Fibroblast of skin of left biceps (primary cell): ENCODE measurements at regions not wholly inside any gene's neighbourhood (a gene's known extent, or its start where the extent isn't known, plus 50 kb on each side); places are given as distances from the start of the nearest gene placed in this dataset.
"Not testable (repeated sequence)": the region's sequence is repeated elsewhere in the genome, so short reads cannot be mapped to it uniquely, and the experiment has no call there.

Source experiments
- DNase-seq, 2 experiments: peaks; one replicate each; pipeline ENCODE4 v3.0.0-alpha.2; 2013; ENCODE audit warnings: low read depth in 2 of 2

DNA sequence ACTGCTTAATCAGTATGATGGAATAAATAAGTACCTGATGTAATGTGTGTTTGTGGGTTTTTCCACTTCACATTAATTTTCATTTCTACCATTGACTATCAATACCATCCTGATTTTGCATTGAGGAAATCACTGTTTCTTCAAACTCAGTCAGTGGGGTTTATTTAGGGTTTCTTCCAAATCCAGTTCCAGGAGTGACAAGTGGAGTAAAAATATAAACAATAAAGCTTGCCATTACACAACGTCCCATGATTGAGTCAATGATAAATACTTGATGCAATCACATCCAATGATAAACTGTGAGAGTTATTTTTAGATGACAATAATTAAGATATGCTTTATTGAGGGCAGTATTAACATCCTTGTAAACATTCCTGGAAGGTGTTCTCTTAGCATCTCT is 1037.4 kb upstream of the GJE1 start:
- no peak for DNase-seq

DNA sequence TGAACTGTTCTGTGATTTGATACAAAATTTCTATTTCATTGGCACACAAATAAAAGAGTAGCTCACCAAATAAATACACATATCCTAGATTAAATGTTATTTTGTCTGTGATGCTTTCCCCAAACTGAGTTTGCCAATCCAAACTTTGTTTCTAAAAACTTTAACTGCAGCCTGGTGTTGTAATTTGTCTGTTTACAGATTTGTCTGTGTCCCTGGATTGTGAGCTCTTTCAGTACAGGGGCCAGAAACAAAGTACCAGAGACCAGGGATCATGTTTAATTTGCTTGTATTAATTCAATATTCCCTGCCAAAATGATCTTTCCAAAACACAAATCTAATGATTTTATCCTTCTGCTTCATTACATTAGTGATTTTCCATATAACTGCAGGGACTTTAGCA is 1044.6 kb upstream of the GJE1 start:
- DNase-seq = no peak

DNA sequence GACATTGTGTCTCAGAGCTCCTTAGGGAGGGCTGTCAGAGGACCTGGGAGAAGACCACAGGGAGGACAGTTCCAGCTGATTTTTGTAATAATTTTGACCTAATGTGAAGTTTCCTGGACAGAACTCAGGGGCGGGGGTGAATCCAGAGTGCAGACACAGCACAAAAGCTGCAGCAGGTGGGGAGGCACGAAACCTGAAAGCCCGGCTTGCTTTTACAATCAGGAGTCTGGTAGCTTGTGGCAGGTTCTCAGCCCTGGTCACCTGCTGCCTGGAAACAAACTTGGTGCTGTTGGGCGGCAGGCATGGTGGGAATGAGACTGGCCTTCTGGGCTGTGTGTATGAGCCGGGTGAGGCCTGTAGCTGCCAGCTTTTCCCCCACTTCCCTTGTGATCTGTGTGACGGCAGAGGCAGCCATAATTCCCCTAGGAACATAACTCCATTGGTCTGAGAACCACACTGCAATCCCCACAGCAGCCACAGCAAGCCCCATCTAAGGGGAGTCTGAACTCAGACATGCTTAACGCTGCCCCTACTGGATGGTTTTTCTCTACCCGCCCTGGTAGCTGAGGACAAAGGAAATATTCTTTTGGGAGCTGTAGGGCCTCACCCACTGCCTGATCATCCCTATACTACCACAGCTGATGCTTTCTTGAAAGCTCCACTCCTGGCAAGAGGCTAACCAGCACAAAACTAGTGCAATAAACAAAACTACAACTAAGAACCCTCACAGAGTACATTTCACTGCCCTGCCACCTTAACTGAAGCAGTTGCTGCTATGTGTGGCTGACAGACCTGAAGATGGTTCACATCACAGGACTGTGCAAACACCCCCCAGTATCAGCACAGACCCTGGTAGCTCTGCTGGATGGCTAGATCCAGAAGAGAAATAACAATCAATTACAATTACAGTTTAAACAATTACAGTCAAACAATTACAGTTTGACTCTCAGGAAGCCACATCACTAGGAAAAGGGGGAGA is 1055.1 kb upstream of the GJE1 start:
- DNase-seq = no peak

DNA sequence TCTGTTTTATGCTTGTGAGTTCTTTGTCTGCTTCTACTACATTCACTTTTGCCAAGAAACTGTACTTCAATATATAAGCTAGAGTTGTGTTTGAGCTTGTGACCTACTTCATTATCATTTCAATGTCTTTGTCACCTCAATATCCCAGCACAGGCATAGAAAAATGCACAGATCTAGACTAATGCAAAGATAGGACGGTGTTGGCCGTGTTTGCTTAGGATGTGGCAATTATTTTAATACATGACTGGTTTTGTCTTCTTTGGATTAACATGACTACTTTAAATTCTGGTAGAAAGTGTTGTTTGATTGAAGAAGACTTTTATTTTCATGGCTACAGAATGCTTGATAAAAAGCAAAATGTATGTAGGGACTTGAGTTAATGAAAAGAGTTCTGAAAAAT is 1075.0 kb upstream of the GJE1 start:
- no peak for DNase-seq

- no peak for DNase-seq
Observed at GRCh38 chr6:141056945-141057625, 1075.6 kb upstream of the GJE1 start.

- no peak for DNase-seq
Observed at GRCh38 chr6:141050471-141050870, 1082.3 kb upstream of the GJE1 start.

- no peak for DNase-seq
Observed at GRCh38 chr6:141048451-141048850, 1084.3 kb upstream of the GJE1 start.

DNA sequence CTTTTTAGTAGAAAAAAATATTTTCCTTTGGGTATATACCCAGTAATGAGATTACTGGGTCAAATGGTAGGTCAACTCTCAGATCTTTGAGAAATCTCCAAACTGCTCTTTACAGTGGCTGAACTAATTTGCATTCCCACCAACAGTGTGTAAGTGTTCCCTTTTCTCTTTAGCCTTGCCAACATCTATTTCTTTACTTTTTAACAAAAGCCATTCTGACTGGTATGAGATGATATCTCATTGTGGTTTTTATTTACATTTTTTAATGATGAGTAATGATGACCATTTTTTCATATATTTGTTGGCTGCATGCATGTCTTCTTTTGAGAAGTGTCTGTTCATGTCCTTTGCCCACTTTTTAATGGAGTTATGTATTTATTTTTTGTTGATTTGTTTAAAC is 1086.2 kb upstream of the GJE1 start:
- not testable (repeated sequence) for DNase-seq

DNA sequence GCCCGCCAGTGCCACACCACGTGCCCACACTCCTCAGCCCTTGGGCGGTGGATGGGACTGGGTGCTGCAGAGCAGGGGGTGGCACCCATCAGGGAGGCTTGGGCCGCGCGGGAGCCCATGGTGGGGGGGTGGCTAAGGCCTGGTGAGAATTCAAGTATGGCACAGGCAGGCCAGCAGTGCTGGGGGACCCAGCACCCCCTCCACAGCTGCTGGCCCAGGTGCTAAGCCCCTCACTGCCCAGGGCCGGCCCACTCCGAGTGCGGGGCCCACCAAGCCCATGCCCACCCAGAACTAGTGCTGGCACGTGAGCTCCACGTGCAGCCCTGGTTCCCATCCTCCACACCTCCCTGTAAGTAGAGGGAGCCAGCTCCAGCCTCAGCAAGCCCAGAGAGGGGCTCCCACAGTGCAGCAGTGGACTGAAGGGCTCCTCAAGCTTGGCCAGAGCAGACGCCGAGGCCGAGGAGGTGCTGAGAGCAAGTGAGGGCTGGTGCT is 1091.1 kb upstream of the GJE1 start:
- no peak for DNase-seq

DNA sequence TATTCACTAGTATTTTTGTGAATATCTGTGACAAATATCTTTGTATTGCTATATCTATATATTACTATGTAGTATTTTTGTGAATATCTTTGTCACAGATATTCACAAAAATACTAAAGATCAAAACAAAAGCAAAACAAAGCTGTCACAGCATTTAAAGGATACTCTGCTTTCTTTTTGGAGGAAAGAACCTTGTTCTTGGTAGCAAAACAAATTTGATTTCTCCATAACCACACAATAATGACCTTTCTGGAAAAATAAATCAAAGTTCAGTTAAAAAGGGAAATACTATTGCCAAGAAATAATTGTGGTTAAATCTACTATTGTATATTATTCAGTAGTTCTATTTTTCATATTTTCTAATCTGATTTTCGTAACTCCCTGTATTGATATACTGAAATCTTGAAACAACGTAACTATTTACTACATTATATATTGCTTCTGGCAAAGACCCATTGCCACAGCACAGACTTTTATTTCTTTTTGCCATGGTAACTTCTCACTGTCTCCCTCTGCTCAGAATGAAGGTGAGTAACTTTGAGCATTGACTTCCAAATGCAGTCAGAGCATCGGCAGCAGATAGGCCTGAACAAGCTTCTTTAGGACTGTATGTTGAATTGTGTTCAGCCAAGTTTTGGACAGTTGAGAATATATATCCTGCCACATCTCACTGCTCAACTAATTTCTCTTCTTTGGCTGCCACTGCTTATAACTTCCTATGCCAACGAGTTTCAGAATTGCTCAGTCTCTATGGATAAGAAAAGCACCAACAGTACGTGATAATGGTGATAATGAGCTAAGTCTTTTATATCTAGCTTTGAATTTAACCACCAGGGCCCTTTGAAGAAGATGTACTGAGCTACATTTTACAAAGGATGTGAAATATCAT is 1097.2 kb upstream of the GJE1 start:
- no peak for DNase-seq

DNA sequence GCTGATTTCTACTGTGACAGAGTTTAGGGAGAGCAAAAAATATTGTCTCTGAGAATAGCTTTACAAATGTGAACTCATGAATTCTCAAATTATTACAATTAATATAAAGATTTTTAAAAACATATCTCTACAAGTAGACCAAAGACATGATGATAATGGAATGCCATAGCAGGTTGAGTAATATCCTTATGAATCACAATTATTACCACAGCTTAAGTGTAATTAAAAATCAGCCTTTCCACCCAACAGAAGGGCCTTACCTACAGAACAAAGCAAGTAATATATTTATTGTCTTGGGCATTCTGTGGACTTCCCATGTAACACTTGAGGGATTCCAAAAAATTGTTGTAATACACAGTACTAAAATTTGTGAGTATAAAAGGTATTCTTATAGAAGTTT is 1099.6 kb upstream of the GJE1 start:
- no peak for DNase-seq

GRCh38 chr6:141029908-141030307 is 1102.8 kb upstream of the GJE1 start:
- DNase-seq = no peak

- DNase-seq = no peak
Observed at GRCh38 chr6:141028791-141029280, 1103.9 kb upstream of the GJE1 start.

- DNase-seq = no peak
Observed at GRCh38 chr6:141026504-141026903, 1106.2 kb upstream of the GJE1 start.

DNA sequence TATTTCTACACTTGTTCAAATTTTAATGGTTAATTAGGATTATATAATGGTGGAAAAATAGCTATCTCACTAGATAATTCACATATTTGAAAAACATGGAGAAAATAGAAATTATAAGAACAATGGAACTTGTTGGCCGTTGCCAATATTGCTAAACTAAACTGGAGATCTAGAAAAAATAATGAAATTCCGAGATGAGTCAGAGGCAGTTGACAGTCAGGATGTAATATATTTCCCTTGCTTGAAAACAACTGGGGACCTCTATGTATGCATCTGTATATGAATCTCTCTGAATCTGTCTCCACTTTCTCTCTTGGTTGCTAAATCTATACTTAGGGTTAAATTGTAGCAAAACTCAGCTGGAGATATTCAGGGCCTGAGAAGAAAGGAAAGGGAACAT is 1108.2 kb upstream of the GJE1 start:
- no peak for DNase-seq

- no peak for DNase-seq
Observed at GRCh38 chr6:141017941-141018340, 1114.8 kb upstream of the GJE1 start.

- DNase-seq = no peak
Observed at GRCh38 chr6:141000917-141001316, 1131.8 kb upstream of the GJE1 start.

GRCh38 chr6:140993515-140993914 is 1139.2 kb upstream of the GJE1 start:
- no peak for DNase-seq

GRCh38 chr6:140992678-140993077 is 1140.0 kb upstream of the GJE1 start:
- no peak for DNase-seq

DNA sequence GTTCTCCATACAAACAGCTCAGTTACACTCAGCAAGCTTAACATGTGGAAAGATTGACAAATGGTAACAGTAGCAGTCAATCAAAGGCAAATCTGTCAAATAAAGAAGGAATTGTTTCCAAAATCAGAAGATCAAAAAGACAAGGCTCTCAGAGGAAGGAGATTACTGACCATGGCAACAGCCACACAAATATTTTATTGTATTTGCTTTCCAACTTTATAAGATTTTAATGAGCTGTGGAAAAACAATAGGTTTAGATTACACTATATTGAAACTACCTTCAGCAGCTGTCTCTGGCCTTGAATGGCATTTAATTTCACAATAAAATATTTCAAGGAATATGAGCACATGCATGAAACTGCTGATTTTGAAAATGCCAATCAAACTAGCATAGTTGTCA is 1143.9 kb upstream of the GJE1 start:
- no peak for DNase-seq

- no peak for DNase-seq
Observed at GRCh38 chr6:140987364-140988155, 1145.2 kb upstream of the GJE1 start.
